ENCODE measurements at regions not wholly inside any gene's neighbourhood (a gene's known extent, or its start where the extent isn't known, plus 50 kb on each side); places are given as distances from the start of the nearest gene placed in this dataset.

- ATAC-seq (ENCODE audit: low read depth) (no peak), DNase-seq (no peak)
- Histone ChIP-seq H4K20me1 (ENCODE audit: control insufficient read depth, insufficient read depth, low read length, poor library complexity, severe bottlenecking) (no peaks in the 10 kb centered on the region), H3K79me2 (ENCODE audit: control insufficient read depth, insufficient read depth, low read length) (no peaks in the 10 kb centered on the region), H3K9me3 (ENCODE audit: control extremely low read depth in 1 of 3, control insufficient read depth in 2 of 3, insufficient read depth in 1 of 3, low read length in 2 of 3) (peaks cover 1 to 4% (median 2%) of the 10 kb centered on the region in 3 donors), H3K36me3 (replicated peaks in 1 of 2; ENCODE audit: control extremely low read depth in 1 of 2, control insufficient read depth in 1 of 2, extremely low read depth in 1 of 2, insufficient read depth in 2 of 2, low read length in 1 of 2) (no peaks in the 10 kb centered on the region), H3K4me1 (ENCODE audit: control insufficient read depth in 2 of 2, insufficient read depth in 2 of 2, low read length in 2 of 2) (no peaks in the 10 kb centered on the region), H3K4me2 (replicated peaks; ENCODE audit: low read depth, low read length, poor library complexity, severe bottlenecking) (no peak overlapping the region), H3K9ac (ENCODE audit: low read length) (no peak overlapping the region), H3K27ac (ENCODE audit: low read length in 2 of 2) (no peak overlapping the region), H3K27me3 (replicated peaks in 1 of 4; ENCODE audit: control extremely low read depth in 1 of 4, control insufficient read depth in 3 of 4, insufficient read depth in 4 of 4, low read length in 3 of 4) (no peaks in the 10 kb centered on the region), H2AFZ (ENCODE audit: insufficient read depth, low read depth, low read length, poor library complexity, severe bottlenecking) (no peak overlapping the region), H3K4me3 (ENCODE audit: control extremely low read depth in 1 of 5, extremely low read depth in 1 of 5, insufficient read depth in 1 of 5, low read depth in 2 of 5, low read length in 4 of 5) (no peak overlapping the region)
- ChIA-PET POLR2A (no interaction called here), CTCF (no interaction called here)
- intact Hi-C loops (cut with micrococcal nuclease), result no loop called here
- no peaks in the 10 kb centered on the region for H3K4me1 Mint-ChIP-seq
- TF ChIP-seq EZH2 (IDR thresholded peaks at IDR 0.05; ENCODE audit: borderline replicate concordance, insufficient read depth, low read depth, low read length, poor library complexity, severe bottlenecking) (no peak), CTCF (IDR thresholded peaks at IDR 0.05) (no peak)
- peaks cover 5% of the 10 kb centered on the region for H3K9me3 Mint-ChIP-seq (ENCODE audit: insufficient read depth)
- WGBS (ENCODE audit: insufficient coverage), result no CpG with 5 or more reads among the region's 2 CpGs
- no peak overlapping the region for H3K4me3 Mint-ChIP-seq
- H3K27me3 Mint-ChIP-seq, result no peaks in the 10 kb centered on the region
- no peak overlapping the region for H3K27ac Mint-ChIP-seq
These were observed 365.8 kb upstream of the MGAT4C start for GRCh38 chr12:86621957-86622356.

- intact Hi-C loops (cut with micrococcal nuclease), result no loop called here
- no peak overlapping the region for H3K27ac ChIP-seq (ENCODE audit: low read length in 2 of 2)
- CTCF ChIA-PET, result no interaction called here
- H3K79me2 ChIP-seq (ENCODE audit: control insufficient read depth, insufficient read depth, low read length), result no peaks in the 10 kb centered on the region
- no peak for DNase-seq
- H3K9ac ChIP-seq (ENCODE audit: low read length), result no peak overlapping the region
- no peaks in the 10 kb centered on the region for H3K27me3 ChIP-seq (replicated peaks in 1 of 4; ENCODE audit: control extremely low read depth in 1 of 4, control insufficient read depth in 3 of 4, insufficient read depth in 4 of 4, low read length in 3 of 4)
- no peaks in the 10 kb centered on the region for H4K20me1 ChIP-seq (ENCODE audit: control insufficient read depth, insufficient read depth, low read length, poor library complexity, severe bottlenecking)
- no peaks in the 10 kb centered on the region for H3K9me3 ChIP-seq (ENCODE audit: control extremely low read depth in 1 of 3, control insufficient read depth in 2 of 3, insufficient read depth in 1 of 3, low read length in 2 of 3)
- Mint-ChIP-seq H3K27me3 (no peaks in the 10 kb centered on the region), H3K27ac (no peak overlapping the region), H3K4me1 (no peaks in the 10 kb centered on the region), H3K9me3 (ENCODE audit: insufficient read depth) (no peaks in the 10 kb centered on the region), H3K4me3 (no peak overlapping the region)
- no peak overlapping the region for H3K4me3 ChIP-seq (ENCODE audit: control extremely low read depth in 1 of 5, extremely low read depth in 1 of 5, insufficient read depth in 1 of 5, low read depth in 2 of 5, low read length in 4 of 5)
- ATAC-seq (ENCODE audit: low read depth), result no peak
- no peaks in the 10 kb centered on the region for H3K36me3 ChIP-seq (replicated peaks in 1 of 2; ENCODE audit: control extremely low read depth in 1 of 2, control insufficient read depth in 1 of 2, extremely low read depth in 1 of 2, insufficient read depth in 2 of 2, low read length in 1 of 2)
- no peak overlapping the region for H2AFZ ChIP-seq (ENCODE audit: insufficient read depth, low read depth, low read length, poor library complexity, severe bottlenecking)
- WGBS (ENCODE audit: insufficient coverage), result no CpG with 5 or more reads among the region's 1 CpG
- H3K4me1 ChIP-seq (ENCODE audit: control insufficient read depth in 2 of 2, insufficient read depth in 2 of 2, low read length in 2 of 2), result no peaks in the 10 kb centered on the region
- POLR2A ChIA-PET, result no interaction called here
- TF ChIP-seq CTCF (IDR thresholded peaks at IDR 0.05), result no peak
- no peak for TF ChIP-seq EZH2 (IDR thresholded peaks at IDR 0.05; ENCODE audit: borderline replicate concordance, insufficient read depth, low read depth, low read length, poor library complexity, severe bottlenecking)
- no peak overlapping the region for H3K4me2 ChIP-seq (replicated peaks; ENCODE audit: low read depth, low read length, poor library complexity, severe bottlenecking)
These were observed 357.1 kb upstream of the MGAT4C start for GRCh38 chr12:86613311-86613710.

All from B cell (primary cell).